Cortex of kidney (tissue), 1 donor: ENCODE measurements at regions not wholly inside any gene's neighbourhood (a gene's known extent, or its start where the extent isn't known, plus 50 kb on each side); places are given as distances from the start of the nearest gene placed in this dataset.

Experiments used
- DNase-seq: peaks from one replicate; lab custom pipeline; 2025; lab: John Stamatoyannopoulos, UW

DNA sequence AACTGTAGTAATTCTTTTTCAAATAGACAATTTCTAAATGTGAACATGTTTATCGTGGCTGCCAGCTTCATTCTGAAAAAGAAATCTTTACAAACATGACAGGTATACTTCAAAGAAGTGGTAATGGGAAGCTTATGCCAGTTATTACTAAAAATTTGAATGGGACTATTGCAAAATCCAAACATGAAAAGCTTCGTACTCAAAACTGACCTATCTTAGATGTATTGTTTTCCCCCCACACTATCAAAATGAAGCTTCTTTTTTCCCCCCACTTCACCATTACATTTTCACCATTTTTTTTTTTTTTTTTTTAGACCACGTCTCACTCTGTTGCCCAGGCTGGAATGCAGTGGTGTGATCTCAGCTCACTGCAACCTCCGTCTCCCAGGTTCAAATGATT is 50.4 kb upstream of the SERTAD2 start:
- no peak for DNase-seq

DNA sequence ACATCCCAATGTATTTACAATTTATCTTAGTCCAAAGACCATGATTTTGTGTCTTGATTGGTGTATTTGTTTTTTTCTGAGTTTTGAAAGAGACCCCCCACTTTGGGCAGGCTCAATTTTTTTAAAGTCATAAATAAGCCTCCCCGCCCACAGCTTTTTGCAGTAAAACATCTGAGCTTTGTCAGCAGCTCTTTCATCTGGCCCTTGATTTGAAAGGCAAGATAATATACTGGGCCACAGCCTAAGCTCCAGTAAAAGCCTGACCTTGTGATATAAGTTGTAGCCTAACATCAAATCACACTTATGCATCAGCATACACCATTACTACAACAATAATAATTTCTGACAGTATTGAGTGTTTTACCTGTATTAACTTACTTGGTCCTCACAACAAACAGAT is 51.3 kb upstream of the SERTAD2 start:
- no peak for DNase-seq

DNA sequence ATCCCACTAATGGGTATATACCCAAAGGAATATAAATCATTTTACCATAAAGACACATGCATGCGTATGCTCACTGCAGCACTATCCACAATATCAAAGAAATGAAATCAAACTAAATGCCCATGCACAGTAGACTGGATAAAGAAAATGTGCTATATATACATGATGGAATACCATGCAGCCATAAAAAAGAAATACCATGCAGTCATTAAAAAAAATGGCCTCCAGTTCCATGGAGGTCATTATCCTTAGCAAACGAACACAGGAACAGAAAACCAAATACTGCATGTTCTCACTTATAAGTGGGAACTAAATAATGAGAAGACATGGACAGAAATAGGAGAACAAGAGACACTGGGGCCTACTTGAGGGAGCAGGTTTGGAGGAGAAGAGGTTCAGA is 53.6 kb upstream of the SERTAD2 start:
- DNase-seq: no peak

DNA sequence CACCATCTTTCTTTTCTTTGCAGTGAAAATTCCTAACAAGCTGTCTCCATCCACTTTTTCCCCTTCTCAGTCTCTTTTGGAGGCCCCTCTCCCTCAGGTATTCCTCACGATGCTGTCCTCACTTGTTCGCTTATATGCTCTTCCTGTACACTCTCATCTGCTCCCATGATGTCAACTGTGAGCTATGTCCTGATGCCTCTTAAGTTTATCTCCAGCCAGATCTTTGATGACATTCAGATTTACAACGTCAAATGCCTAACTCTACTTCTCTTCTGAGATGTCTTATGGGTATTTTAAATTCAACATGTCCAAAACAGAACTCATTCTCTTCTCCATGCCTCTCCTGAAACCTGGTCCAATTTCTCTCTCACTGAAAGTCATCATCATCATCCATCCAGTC is 55.1 kb upstream of the SERTAD2 start:
- DNase-seq: no peak

DNA sequence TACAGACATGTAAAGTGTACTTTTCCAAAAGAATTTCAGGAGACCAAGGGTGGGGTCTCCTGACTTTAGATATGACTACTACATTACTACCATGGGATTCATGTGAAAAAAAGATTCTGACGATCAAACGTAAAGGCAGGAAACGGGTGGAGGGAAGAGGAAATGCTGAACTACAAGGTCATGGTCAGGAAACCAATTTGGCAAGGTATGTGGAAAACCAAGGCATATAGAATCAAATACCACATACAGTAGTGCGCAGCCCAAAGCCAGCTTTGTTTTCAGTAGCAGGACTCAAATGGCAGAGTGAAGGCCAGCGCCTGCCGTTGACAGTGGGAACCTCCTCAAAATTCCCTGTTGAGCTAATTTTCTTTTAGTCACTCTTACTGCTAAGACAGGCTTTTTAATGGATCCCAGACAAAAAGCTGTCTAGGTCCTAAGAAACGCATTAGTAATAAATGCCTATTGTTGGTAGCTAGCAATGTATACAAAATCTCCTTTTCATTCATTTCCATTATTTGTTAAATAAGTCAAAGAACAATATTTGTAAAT is 57.6 kb upstream of the SERTAD2 start:
- DNase-seq: no peak

DNA sequence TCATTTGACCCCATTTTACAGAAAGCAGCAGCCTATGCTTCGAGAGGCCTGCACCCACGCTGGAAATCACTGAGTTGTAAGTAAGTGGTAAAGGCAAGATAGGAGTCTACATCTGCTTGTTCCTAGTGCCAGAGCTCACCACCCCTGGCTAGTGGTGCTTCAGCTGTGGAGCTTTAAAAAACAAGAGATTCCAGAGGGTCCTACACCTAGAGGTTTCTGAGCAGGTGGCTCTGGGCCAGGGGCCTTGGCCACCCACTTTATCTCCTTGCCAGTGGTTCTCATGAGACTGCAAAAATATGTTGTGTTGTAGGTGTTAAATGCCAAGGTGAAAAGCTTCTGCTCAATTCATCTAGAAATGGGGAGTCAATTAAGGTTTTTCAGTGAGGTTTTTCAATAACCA is 60.0 kb upstream of the SERTAD2 start:
- DNase-seq: no peak

DNA sequence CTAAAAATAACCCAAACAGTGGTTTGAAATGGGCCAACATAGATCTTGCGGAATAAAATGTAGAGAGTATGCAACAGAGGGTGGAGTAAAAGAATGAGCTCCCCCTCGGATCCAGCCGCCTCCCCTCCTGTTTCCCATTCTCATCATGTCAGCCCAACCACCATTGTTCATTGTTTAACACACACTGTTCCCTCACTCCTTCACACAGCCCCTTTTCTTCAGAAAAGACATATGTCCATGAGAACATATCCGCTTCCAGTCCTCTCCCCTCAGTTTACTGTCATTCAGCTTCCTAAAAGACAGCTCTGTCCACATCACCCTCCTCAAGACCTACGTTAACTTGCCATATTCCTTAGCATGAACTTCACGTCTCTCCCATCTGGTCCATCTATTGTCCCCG is 62.9 kb upstream of the SERTAD2 start:
- DNase-seq: no peak

DNA sequence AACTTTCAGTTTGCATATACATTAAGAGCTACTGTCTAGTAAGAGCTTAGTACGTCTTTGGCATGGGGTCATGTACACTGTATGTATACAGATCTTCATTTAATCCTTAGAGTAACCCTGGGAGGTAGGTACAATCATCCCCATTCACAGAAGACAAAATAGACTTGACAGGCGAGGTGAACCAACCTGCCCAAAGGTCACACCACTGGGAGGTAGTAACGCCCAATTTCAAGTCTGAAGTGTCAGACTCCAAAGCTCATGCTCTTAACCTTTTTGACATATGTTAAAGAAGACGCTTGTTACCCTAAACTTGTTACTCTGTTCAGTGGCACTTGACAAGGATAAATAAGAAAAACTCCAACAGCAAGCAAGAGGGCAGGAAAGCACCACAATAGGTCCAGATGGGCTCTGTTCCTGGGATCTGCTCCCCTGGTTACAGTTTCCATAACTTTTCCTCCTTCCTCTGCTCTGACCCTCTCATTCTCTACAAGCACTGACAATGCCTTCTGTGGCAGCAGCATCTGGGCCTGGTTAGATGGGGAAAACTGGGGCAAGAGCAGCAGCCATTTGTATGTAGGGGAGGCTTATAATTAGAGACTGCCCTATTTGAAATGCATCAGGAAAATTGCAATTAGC is 64.7 kb upstream of the SERTAD2 start:
- DNase-seq: no peak

DNA sequence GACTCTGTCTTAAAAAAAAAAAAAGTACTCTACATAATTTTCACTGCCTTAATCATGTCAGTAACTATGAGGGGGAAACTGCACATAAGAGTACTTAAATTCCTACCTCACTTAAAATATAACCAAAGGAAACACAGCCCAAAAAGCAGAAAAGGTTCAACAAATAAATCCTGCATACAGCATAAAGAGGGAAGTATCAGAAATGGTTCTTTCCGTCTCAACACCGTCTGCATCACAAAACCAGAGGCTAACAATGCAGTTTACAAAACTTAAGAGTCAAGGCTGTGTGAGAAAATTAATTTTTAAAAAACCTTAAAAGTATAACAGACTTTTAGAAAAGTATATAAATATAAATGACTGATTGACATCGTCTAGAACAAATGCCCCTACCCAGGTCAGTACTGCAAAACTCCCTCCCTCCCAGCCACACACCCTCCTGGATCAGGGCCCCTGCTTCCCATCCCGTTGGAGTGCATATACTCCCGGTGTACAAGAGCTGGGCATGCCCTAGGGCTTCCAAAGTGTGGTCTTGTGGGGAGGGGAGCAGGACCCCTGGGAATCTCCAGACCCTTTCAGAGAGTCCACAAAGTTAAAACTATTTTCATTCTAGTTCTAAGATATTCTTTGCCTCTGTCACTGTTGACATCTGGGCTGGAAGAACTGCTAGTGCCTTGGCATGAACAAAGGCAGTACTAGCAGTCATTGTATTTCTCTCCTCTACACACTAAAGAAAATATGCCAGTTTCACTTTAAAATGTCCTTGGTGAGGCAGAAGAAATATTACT is 67.0 kb upstream of the SERTAD2 start:
- DNase-seq: no peak

DNA sequence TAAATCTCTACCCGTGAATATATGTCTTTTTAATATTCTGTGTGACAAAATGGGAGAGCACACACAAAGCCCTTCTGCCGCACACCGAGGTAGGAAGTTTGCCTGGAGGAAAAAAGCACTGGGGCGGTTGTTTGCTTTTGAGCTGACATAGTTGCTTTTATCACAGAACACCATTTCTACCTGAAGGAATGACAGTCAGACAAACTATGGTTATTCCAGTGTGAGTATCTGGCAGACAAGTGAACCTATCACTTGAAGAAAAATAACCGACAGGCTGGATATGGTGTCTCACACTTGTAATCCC is 67.6 kb upstream of the SERTAD2 start:
- no peak for DNase-seq

DNA sequence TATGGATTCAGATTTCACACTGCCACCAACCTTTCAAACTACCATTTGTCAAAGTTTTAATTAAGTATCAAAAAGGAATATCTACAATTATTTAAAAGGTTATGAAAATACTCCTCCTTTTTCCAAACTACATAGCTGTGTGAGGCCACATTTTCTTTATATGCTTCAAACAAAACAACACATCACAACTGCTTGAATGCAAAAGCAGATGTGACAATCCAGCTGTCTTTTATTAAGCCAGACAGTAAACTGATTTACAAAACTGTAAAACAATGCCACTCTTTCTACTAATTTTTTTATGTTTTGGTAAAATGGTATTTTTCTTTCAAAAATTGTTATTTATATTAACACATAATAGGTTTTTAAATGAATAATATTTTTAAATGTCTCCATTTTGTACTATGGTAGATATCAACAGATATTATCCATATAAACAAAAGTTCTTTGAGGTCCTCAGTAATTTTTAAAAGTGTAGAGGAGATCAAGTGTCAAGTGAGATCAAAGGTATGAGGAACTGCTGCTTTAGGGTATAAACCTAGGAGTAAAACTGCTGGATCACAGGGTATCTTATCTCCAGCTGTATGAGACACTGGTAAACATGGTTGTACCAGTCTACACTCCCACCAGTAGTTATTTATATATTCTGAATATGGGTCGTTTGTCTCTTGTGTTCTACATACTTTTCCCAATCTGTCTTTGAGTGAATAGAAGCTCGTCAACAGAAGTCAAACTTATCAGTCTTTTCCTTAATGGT is 68.8 kb upstream of the SERTAD2 start:
- no peak for DNase-seq

DNA sequence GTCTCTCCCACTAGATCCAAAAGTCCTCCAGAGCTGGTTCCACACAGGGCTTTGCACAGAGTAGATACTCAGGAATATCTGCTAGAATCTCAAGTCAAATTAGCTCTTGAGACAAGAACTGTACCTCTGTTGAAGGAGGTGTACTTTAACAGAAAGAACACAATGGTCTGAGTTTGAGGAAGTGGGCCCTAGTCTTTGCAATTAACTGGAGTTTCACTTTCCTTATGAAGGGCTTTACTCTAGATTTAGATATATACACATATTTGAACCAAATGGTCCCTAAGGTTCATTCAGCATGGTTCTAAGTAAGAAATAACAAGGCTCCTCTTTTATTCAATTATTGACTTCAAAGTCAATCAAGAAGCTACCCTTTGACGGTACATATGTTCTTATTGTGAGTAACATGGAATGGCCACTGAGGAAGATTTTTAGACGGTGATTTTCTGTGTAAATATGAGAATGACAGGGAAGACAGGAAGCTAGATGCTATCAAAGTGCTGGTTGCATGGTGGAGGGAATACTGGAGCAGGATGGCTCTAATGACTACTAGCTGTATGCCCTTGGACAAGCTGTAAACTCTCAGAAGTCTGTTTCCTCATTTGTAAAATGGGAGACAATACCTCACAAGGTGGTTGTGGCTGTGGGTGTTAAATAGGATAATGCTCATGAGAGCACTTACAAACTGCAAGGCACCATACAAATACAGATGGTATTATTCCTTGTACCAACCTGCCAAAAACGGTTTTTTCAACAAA is 73.5 kb upstream of the SERTAD2 start:
- no peak for DNase-seq

DNA sequence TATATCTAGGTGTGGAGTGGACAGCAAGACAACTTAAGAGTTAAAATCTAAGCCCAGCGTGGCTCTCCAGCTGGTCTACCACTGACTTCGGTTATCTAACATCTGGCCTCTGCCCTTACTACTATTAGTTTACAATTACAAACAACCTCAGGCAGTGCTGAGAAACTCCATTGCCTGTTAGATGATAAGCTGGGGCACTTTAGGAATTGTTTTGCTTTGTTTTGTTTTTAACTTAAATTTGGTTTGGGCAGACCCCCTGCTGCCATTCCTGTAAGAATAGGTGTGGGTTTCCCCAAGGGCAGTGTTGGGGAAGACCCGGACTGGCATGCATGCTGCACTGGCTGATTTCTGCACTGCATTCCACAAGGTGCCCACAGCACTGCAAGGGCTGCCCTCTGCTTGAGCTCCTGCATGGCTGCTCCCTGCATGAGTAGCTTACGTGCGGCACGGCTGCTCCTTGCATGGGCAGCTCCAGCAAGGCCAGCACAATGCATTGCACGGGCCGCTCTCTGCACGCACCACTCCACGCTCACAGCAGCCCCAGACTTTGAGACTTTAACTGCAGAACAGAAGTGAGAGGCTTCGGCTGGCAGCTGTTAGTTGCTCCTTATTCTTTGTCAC is 74.2 kb upstream of the SERTAD2 start:
- DNase-seq: no peak

DNA sequence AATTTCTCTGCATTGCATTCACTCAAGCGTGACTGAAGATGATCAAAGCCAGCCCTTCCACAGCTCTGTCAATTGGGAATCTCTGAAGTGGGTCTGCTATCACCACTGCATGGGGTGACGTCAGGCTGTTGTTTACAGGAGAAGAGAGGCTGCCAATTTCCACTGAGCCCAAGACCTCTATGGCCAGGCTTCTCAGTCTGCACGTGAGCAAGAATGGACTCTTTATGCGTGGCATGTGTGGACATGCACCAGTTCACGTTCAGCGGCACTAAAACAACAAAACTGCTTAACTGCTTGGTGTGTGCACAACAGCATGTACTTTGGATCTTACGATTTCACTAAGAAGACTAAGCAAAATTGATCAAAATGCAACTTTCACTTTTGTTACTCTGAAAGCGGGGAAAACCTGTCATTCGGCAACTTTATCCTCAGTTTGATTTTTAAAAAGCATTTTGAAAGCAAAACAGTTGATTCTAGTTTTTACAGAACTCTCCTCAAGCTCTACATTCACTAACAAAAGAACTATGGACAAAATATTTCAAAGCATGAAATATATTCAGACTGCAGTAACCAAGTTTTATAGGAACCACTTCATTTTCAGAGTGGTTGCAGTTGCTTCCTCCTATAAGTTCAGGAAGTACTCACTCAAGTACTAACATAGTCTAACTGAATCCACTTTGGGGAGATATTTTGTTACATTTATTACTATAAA is 77.0 kb upstream of the SERTAD2 start:
- DNase-seq: no peak

DNA sequence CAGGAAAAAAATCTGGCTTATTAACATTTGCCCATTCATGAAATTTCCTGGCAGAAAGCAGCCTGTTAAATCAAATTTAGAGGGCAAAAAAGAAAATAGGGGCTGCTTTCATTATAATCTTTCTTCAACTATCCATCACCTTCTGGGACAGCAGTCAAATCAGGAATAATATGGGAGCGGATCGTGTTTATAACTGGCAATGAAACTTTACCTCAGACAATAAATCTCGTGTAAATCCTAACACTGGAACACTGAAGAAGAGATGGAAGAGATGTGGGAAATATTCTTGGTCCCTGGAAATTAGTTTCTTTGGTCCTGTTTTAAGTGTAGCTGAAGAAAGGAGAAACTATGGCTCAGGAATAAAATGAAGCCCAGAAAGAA is 77.5 kb upstream of the SERTAD2 start:
- no peak for DNase-seq

DNA sequence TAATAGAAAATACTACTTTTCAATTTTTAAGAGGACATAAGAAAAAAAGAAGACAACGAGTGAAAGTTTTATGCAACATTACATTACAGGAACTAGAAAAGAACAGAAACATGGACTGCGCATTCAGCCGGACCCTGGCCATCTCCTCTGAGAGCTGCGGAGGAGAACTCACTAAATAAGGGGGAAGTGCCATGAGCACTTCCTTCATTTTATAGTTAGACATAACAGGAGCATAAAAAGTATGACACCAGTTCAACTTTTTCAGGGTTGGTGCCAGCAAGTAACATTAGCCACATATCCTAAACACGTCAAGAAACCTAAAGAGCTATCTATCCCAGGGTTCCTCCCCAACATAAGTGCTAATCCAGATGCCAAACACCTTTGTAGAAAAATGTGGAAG is 78.0 kb upstream of the SERTAD2 start:
- no peak for DNase-seq

DNA sequence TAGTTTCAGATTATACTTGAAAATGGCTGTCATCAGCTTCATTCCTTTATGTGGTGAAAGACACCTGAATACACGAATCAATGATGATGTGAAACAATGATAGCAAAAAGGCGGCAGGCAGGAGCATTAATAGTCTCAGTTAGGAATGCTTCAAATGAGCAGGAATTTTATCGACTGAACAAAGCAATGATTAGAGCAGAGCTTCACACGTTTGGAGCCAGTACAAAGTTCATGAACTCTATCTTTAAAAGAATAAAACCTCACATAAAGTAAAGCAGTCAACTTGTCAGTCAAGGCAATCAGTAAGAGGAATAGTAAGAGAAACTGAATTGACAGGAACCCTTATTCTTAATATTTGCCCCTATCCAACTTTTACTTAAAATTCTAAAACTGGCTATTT is 78.4 kb upstream of the SERTAD2 start:
- DNase-seq: no peak

DNA sequence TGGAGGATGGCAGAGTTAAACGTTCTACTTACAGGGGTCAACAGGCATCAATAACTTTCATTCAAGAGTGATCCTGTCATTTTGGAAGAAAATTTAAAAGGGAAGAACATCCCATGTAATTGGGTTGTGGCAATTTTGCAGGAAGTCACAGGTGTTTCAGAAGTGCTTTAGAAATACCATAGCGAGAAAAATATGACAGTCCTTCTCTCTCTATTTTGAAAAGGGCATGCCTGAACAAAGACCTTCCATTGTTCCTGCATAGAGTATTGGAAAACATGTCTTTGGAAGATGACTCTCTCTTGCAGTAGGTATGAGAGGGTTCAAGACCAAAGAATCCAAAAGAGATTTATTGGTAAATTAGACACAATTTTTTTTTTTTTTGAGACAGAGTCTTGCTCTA is 81.8 kb upstream of the SERTAD2 start:
- no peak for DNase-seq

DNA sequence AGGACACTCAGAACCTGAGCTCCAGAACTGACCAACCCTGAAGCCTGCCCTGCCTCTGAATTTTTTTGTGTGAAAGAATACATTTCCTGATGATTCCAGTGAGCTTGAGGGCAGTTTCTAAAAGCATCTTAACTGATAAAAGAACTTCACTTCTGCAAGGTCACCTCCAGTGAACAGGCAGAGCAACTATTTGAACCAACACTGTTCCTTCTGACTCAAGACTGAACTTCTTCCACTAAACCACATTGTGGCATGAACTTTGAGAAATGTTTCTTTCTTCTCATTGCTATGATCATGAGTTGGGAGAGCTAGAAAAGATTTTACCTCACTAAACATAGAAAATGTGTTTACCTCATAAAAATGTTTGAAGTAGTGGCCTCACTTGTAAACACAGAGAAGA is 83.8 kb upstream of the SERTAD2 start:
- DNase-seq: no peak

DNA sequence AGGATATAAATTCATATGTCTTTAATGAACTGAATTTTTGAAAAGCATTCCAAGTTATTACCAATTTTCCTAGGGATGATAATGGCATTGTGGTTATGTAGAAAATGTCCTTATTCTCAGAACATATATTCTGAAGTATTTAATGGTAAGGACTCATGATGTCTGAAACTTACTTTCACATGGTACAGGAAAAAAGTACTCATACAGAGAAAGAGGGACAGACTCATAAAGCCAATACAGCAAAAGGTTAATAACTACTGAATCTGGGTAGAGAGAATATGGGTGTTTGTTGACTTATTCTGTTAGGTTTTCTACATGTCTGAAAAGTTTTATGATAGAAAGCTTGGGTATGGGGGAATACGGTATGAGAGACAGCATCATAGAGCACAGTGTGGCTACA is 84.3 kb upstream of the SERTAD2 start:
- DNase-seq: no peak

DNA sequence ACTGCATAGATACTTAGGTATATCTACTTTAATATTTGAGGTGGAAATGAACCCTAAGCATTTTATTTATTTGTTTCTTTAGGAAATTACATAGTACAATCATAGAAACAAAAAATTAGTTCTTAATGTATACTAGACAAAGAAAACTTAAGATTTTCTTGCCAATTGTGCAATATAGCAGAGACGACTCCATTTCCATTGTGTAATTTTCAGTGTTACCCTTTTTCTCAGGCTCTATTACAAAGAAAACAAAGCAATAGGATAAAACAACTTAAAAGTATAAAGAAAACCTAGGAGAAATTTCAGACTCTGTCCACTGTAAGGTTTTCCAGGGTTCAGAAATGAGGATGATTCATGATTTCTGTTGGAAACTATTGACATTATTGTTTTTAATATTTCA is 89.0 kb upstream of the SERTAD2 start:
- no peak for DNase-seq
